ENCODE measurements at regions not wholly inside any gene's neighbourhood (a gene's known extent, or its start where the extent isn't known, plus 50 kb on each side); places are given as distances from the start of the nearest gene placed in this dataset.

GRCh38 chr13:55359067-55359466 is 1781.7 kb upstream of the PRR20A start:
- Histone ChIP-seq H3K4me3 (no peak overlapping the region), H3K27ac (no peak overlapping the region), H3K9me3 (ENCODE audit: low read depth, low read length) (no peaks in the 10 kb centered on the region), H3K36me3 (ENCODE audit: insufficient read depth, low read length) (no peaks in the 10 kb centered on the region), H3K9ac (ENCODE audit: insufficient read length) (no peak overlapping the region)
- no peak for TF ChIP-seq POLR2AphosphoS5 (IDR thresholded peaks at IDR 0.05; ENCODE audit: borderline replicate concordance, low read depth, low read length)
- no peak for TF ChIP-seq FOXP2 (optimal IDR thresholded peaks at IDR 0.05; ENCODE audit: control extremely low read depth, extremely low read length, insufficient read depth)
- no peak for TF ChIP-seq EZH2 (IDR thresholded peaks at IDR 0.05)
- no peak for DNase-seq (ENCODE audit: low read depth, low spot score)

GRCh38 chr13:55361141-55361540 is 1779.6 kb upstream of the PRR20A start:
- no peak overlapping the region for H3K27ac ChIP-seq
- no peaks in the 10 kb centered on the region for H3K9me3 ChIP-seq (ENCODE audit: low read depth, low read length)
- H3K36me3 ChIP-seq (ENCODE audit: insufficient read depth, low read length): no peaks in the 10 kb centered on the region
- no peak for DNase-seq (ENCODE audit: low read depth, low spot score)
- no peak overlapping the region for H3K4me3 ChIP-seq
- no peak for TF ChIP-seq FOXP2 (optimal IDR thresholded peaks at IDR 0.05; ENCODE audit: control extremely low read depth, extremely low read length, insufficient read depth)
- TF ChIP-seq POLR2AphosphoS5 (IDR thresholded peaks at IDR 0.05; ENCODE audit: borderline replicate concordance, low read depth, low read length): no peak
- TF ChIP-seq EZH2 (IDR thresholded peaks at IDR 0.05): no peak
- no peak overlapping the region for H3K9ac ChIP-seq (ENCODE audit: insufficient read length)

GRCh38 chr13:55366676-55367075 is 1774.0 kb upstream of the PRR20A start:
- no peak for DNase-seq (ENCODE audit: low read depth, low spot score)

GRCh38 chr13:55394470-55394869 is 1746.2 kb upstream of the PRR20A start:
- no peaks in the 10 kb centered on the region; the same call in 1 of the 2 replicates for H3K9me3 ChIP-seq (ENCODE audit: low read depth, low read length)
- no peak overlapping the region for H3K4me3 ChIP-seq
- TF ChIP-seq EZH2 (IDR thresholded peaks at IDR 0.05) (no peak), FOXP2 (optimal IDR thresholded peaks at IDR 0.05; ENCODE audit: control extremely low read depth, extremely low read length, insufficient read depth) (no peak), POLR2AphosphoS5 (IDR thresholded peaks at IDR 0.05; ENCODE audit: borderline replicate concordance, low read depth, low read length) (no peak)
- H3K36me3 ChIP-seq (ENCODE audit: insufficient read depth, low read length): no peaks in the 10 kb centered on the region
- H3K27ac ChIP-seq: no peak overlapping the region
- no peak overlapping the region for H3K9ac ChIP-seq (ENCODE audit: insufficient read length)
- DNase-seq (ENCODE audit: low read depth, low spot score): no peak

More at GRCh38 chr13:55366676-55367075, 1774.0 kb upstream of the PRR20A start:
- TF ChIP-seq FOXP2 (optimal IDR thresholded peaks at IDR 0.05; ENCODE audit: control extremely low read depth, extremely low read length, insufficient read depth) (no peak), POLR2AphosphoS5 (IDR thresholded peaks at IDR 0.05; ENCODE audit: borderline replicate concordance, low read depth, low read length) (no peak), EZH2 (IDR thresholded peaks at IDR 0.05) (no peak)
- Histone ChIP-seq H3K36me3 (ENCODE audit: insufficient read depth, low read length) (no peaks in the 10 kb centered on the region), H3K9ac (ENCODE audit: insufficient read length) (no peak overlapping the region), H3K4me3 (no peak overlapping the region), H3K9me3 (ENCODE audit: low read depth, low read length) (no peaks in the 10 kb centered on the region), H3K27ac (no peak overlapping the region)

GRCh38 chr13:55402870-55403269 is 1737.8 kb upstream of the PRR20A start:
- Histone ChIP-seq H3K9me3 (ENCODE audit: low read depth, low read length) (no peaks in the 10 kb centered on the region), H3K27ac (no peak overlapping the region), H3K4me3 (no peak overlapping the region), H3K36me3 (ENCODE audit: insufficient read depth, low read length) (no peaks in the 10 kb centered on the region), H3K9ac (ENCODE audit: insufficient read length) (no peak overlapping the region)
- no peak for DNase-seq (ENCODE audit: low read depth, low spot score)
- TF ChIP-seq POLR2AphosphoS5 (IDR thresholded peaks at IDR 0.05; ENCODE audit: borderline replicate concordance, low read depth, low read length) (no peak), EZH2 (IDR thresholded peaks at IDR 0.05) (no peak), FOXP2 (optimal IDR thresholded peaks at IDR 0.05; ENCODE audit: control extremely low read depth, extremely low read length, insufficient read depth) (no peak)

GRCh38 chr13:55403887-55404487 is 1736.7 kb upstream of the PRR20A start:
- Histone ChIP-seq H3K9me3 (ENCODE audit: low read depth, low read length) (no peaks in the 10 kb centered on the region), H3K9ac (ENCODE audit: insufficient read length) (no peak overlapping the region), H3K27ac (no peak overlapping the region), H3K4me3 (no peak overlapping the region), H3K36me3 (ENCODE audit: insufficient read depth, low read length) (no peaks in the 10 kb centered on the region)
- TF ChIP-seq EZH2 (IDR thresholded peaks at IDR 0.05): no peak
- TF ChIP-seq POLR2AphosphoS5 (IDR thresholded peaks at IDR 0.05; ENCODE audit: borderline replicate concordance, low read depth, low read length): no peak
- no peak for TF ChIP-seq FOXP2 (optimal IDR thresholded peaks at IDR 0.05; ENCODE audit: control extremely low read depth, extremely low read length, insufficient read depth)
- DNase-seq (ENCODE audit: low read depth, low spot score): no peak

GRCh38 chr13:55410398-55411330 is 1730.1 kb upstream of the PRR20A start:
- no peak for TF ChIP-seq POLR2AphosphoS5 (IDR thresholded peaks at IDR 0.05; ENCODE audit: borderline replicate concordance, low read depth, low read length)
- TF ChIP-seq FOXP2 (optimal IDR thresholded peaks at IDR 0.05; ENCODE audit: control extremely low read depth, extremely low read length, insufficient read depth): no peak
- no peak overlapping the region for H3K4me3 ChIP-seq
- H3K36me3 ChIP-seq (ENCODE audit: insufficient read depth, low read length): no peaks in the 10 kb centered on the region
- H3K9me3 ChIP-seq (ENCODE audit: low read depth, low read length): no peaks in the 10 kb centered on the region
- H3K27ac ChIP-seq: no peak overlapping the region
- no peak for DNase-seq (ENCODE audit: low read depth, low spot score)
- H3K9ac ChIP-seq (ENCODE audit: insufficient read length): no peak overlapping the region

GRCh38 chr13:55418095-55418494 is 1722.6 kb upstream of the PRR20A start:
- H3K36me3 ChIP-seq (ENCODE audit: insufficient read depth, low read length): no peaks in the 10 kb centered on the region
- no peak overlapping the region for H3K4me3 ChIP-seq
- no peak for DNase-seq (ENCODE audit: low read depth, low spot score)
- H3K27ac ChIP-seq: no peak overlapping the region
- no peak overlapping the region for H3K9ac ChIP-seq (ENCODE audit: insufficient read length)
- H3K9me3 ChIP-seq (ENCODE audit: low read depth, low read length): no peaks in the 10 kb centered on the region
- no peak for TF ChIP-seq POLR2AphosphoS5 (IDR thresholded peaks at IDR 0.05; ENCODE audit: borderline replicate concordance, low read depth, low read length)
- no peak for TF ChIP-seq EZH2 (IDR thresholded peaks at IDR 0.05)
- no peak for TF ChIP-seq FOXP2 (optimal IDR thresholded peaks at IDR 0.05; ENCODE audit: control extremely low read depth, extremely low read length, insufficient read depth)
